ENCODE measurements at regions not wholly inside any gene's neighbourhood (a gene's known extent, or its start where the extent isn't known, plus 50 kb on each side); places are given as distances from the start of the nearest gene placed in this dataset.
A peak's percentile ranks its signal among the peaks of the same experiment; 100 is the strongest.

DNA sequence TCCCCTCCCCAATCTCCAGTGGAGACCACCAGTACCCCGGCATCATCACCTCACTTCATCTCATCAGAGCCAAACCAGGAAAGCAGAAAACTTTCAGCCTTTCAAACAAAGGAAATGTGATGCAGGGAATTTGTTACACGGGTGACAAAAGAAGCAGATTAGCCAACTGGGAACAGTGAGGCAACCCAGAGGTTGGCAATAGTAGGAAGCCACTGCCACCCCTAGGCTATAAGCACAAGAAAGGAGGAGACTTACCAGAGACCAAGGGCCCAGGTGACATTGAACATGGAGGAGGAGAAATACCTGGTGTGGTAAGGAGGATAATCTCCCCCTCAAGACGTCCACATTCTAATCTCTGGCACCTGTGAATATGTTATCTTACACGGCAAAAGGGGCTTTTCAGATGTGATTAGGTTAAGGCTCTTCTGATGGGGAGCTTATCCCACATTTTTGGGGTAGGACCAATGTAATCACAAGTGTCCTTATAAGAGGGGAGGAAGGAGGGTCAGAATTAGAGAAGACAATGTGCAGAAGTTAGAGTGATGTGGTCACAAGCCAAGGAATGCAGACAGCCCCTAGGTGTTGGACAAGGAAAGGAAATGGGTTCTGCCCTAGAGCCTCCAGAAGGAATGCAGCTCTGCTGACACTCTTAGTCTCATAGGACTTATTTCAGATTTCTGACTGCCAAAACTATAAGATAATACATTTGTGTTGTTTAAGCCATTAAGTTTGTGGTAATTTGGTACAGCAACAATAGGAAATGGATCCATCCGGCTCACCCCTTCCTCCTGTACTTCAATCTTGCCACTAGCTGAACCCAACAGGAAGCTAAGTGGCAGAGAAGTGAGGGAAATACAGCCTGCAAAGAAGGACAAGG is 83.6 kb upstream of the VAV3 start:
- in situ Hi-C loops (cut with MboI; ENCODE audit: low pct_unique_long_range_greater_than_20kb, low sequenced_read_pairs, unreplicated experiment): no loop called here
- no peak for DNase-seq (ENCODE audit: low spot score)
- TF ChIP-seq, protein P1, sequence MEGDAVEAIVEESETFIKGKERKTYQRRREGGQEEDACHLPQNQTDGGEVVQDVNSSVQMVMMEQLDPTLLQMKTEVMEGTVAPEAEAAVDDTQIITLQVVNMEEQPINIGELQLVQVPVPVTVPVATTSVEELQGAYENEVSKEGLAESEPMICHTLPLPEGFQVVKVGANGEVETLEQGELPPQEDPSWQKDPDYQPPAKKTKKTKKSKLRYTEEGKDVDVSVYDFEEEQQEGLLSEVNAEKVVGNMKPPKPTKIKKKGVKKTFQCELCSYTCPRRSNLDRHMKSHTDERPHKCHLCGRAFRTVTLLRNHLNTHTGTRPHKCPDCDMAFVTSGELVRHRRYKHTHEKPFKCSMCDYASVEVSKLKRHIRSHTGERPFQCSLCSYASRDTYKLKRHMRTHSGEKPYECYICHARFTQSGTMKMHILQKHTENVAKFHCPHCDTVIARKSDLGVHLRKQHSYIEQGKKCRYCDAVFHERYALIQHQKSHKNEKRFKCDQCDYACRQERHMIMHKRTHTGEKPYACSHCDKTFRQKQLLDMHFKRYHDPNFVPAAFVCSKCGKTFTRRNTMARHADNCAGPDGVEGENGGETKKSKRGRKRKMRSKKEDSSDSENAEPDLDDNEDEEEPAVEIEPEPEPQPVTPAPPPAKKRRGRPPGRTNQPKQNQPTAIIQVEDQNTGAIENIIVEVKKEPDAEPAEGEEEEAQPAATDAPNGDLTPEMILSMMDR (IDR thresholded peaks at IDR 0.05; ENCODE audit: extremely low read depth, insufficient read depth, missing control alignments): no peak

DNA sequence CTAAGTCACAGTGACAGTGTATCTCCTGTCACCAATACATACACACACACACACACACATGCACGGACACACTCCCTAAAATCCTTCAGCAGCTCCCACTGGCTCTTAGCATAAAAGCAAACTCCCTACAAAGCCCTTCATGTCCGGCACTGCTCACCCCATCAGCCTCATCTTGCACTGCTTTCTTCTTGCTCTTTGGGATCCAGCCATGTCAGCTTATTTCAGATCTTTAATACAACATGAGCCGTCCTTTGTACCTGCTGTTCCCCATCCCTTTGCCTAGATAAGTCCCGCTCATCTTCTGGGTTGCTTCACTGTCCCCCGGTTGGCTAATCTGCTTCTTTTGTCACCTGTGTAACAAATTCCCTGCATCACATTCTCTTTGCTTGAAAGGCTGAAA is 82.1 kb upstream of the VAV3 start:
- in situ Hi-C loops (cut with MboI; ENCODE audit: low pct_unique_long_range_greater_than_20kb, low sequenced_read_pairs, unreplicated experiment): no loop called here
- DNase-seq (ENCODE audit: low spot score): no peak
- TF ChIP-seq, protein P1 (IDR thresholded peaks at IDR 0.05; ENCODE audit: extremely low read depth, insufficient read depth, missing control alignments): no peak

DNA sequence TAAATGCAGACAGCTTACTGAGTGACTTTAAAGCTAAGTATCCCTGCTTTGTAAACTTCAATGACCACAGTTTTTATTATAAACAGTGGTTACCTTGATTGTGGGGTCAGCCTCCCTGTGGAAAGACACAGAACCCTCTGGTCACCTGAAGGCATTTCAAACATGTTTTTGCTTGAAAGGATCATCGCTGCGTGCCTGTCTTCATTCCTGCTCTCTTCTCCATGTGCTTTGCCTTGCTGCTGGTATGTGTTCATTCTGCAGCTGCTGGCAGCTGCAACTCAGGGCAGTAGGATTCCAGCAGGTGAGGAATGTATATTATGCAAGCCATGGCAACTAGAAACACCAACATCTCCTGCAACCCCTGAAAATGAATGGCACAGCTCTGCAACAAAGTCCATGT is 81.0 kb upstream of the VAV3 start:
- no peak for DNase-seq (ENCODE audit: low spot score)
- TF ChIP-seq, protein P1 (IDR thresholded peaks at IDR 0.05; ENCODE audit: extremely low read depth, insufficient read depth, missing control alignments): no peak
- in situ Hi-C loops (cut with MboI; ENCODE audit: low pct_unique_long_range_greater_than_20kb, low sequenced_read_pairs, unreplicated experiment): no loop called here

DNA sequence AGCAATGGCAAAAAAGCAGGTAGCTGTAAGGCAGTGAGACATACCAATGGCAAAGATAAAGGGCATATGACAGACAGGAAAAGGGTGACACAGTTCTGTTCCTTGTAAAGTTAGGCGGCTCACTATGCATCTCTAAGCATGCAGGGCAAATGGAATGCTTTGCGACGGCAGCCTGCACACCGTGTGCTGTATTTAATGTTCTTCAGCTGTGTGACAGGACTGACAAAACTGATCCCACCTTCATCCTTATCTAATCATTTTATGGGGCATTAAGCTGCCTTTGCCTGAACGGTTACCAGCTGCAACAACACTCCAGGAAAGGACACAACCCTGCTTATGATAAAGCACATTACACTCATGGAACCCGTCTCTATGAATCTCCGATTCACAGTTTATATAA is 80.5 kb upstream of the VAV3 start:
- DNase-seq (ENCODE audit: low spot score): no peak
- TF ChIP-seq, protein P1 (IDR thresholded peaks at IDR 0.05; ENCODE audit: extremely low read depth, insufficient read depth, missing control alignments): no peak
- in situ Hi-C loops (cut with MboI; ENCODE audit: low pct_unique_long_range_greater_than_20kb, low sequenced_read_pairs, unreplicated experiment): no loop called here

DNA sequence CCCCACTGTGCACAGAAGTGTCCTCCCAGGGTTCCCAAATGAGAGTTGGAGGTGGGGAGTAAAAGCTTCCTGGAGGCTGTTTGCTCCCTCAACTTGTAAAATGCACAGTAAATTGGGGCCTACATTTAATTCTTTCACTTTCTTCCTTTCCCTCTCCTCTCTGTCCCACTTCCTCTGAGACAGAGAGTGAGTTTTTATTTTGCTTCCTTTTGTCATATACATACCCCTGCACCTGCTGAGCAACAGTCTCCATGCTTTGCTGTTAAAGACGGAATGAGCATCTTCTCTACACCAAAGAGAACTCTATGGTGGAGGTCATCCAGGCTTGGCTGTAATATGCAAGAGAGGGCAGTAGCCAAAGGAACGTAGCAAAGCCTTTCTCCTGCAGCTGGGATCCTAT is 79.3 kb upstream of the VAV3 start:
- DNase-seq (ENCODE audit: low spot score): no peak
- TF ChIP-seq, protein P1 (IDR thresholded peaks at IDR 0.05; ENCODE audit: extremely low read depth, insufficient read depth, missing control alignments): no peak
- in situ Hi-C loops (cut with MboI; ENCODE audit: low pct_unique_long_range_greater_than_20kb, low sequenced_read_pairs, unreplicated experiment): no loop called here

DNA sequence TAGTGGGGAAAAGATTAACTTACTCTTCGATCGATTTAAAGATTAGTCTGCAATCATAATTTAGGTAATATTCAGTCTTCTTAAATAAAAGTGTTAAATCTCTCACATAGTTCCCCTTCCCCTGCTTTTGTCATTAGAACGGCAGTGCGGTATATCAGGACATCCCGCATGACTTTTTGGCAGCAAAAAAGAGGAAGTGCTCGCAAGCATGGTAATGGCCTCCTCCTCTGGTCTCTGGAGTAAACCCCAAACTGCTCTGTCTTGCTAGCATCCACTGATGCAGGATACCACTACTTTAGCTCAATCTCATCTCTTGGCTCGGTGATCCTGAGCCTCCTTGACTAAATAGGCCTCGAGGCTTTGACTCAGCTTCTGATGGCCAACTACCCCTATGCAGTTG is 78.7 kb upstream of the VAV3 start:
- TF ChIP-seq, protein P1 (IDR thresholded peaks at IDR 0.05; ENCODE audit: extremely low read depth, insufficient read depth, missing control alignments): no peak
- DNase-seq (ENCODE audit: low spot score): peak; percentile 4
- in situ Hi-C loops (cut with MboI; ENCODE audit: low pct_unique_long_range_greater_than_20kb, low sequenced_read_pairs, unreplicated experiment): no loop called here

Measured in GM13977 (cell line).